Central memory CD8-positive, alpha-beta T cell (primary cell): ENCODE measurements at regions not wholly inside any gene's neighbourhood (a gene's known extent, or its start where the extent isn't known, plus 50 kb on each side); places are given as distances from the start of the nearest gene placed in this dataset.

Experiments
- ATAC-seq: fragments of 150-1000 bp; cut with Tn5 transposase; replicated peaks from 2 replicates; pipeline ENCODE4 v1.10.0; 2022; ENCODE audit warnings: mild to moderate bottlenecking, moderate FRiP score, moderate number of reproducible peaks; ENCODE audit not compliant: poor library complexity, severe bottlenecking; ENCODE audit errors: extremely low read depth
- DNase-seq, 2 donors: peaks; one replicate each; pipeline ENCODE4 v3.0.0; 2021; ENCODE audit warnings: low spot score in 2 of 2
- H3K27ac Mint-ChIP-seq: one replicate; pipeline ENCODE4 v1.8.0; 2022; ENCODE audit warnings: low read depth, mild to moderate bottlenecking, moderate library complexity, mixed read lengths
- H3K27me3 Mint-ChIP-seq: one replicate; pipeline ENCODE4 v1.8.0; 2022; ENCODE audit warnings: mixed read lengths
- H3K36me3 Mint-ChIP-seq: one replicate; pipeline ENCODE4 v1.8.0; 2022; ENCODE audit warnings: mild to moderate bottlenecking, moderate library complexity, mixed read lengths; ENCODE audit not compliant: insufficient read depth
- H3K4me1 Mint-ChIP-seq: one replicate; pipeline ENCODE4 v1.8.0; 2022; ENCODE audit warnings: mixed read lengths
- H3K4me3 Mint-ChIP-seq: one replicate; pipeline ENCODE4 v1.8.0; 2022; ENCODE audit warnings: mild to moderate bottlenecking, moderate library complexity, mixed read lengths
- H3K9me3 Mint-ChIP-seq: one replicate; pipeline ENCODE4 v1.8.0; 2022; ENCODE audit warnings: mixed read lengths

- Mint-ChIP-seq H3K27ac (no peak overlapping the region), H3K4me3 (no peak overlapping the region), H3K36me3 (no peaks in the 10 kb centered on the region), H3K27me3 (no peaks in the 10 kb centered on the region), H3K9me3 (peaks cover 12% of the 10 kb centered on the region), H3K4me1 (no peaks in the 10 kb centered on the region)
- no peak for ATAC-seq
- no peak for DNase-seq
These were observed 714.1 kb downstream of the FAT4 start for GRCh38 chr4:126028876-126029275.

GRCh38 chr4:126037231-126037630, 722.5 kb downstream of the FAT4 start:
- peaks cover 7% of the 10 kb centered on the region for H3K9me3 Mint-ChIP-seq
- no peaks in the 10 kb centered on the region for H3K36me3 Mint-ChIP-seq
- H3K4me3 Mint-ChIP-seq, result no peak overlapping the region
- DNase-seq, result no peak
- H3K27me3 Mint-ChIP-seq, result no peaks in the 10 kb centered on the region
- no peak overlapping the region for H3K27ac Mint-ChIP-seq
- no peak for ATAC-seq
- no peaks in the 10 kb centered on the region for H3K4me1 Mint-ChIP-seq

GRCh38 chr4:126038502-126039144, 723.9 kb downstream of the FAT4 start:
- DNase-seq (no peak), ATAC-seq (no peak)
- Mint-ChIP-seq H3K9me3 (peaks cover 12% of the 10 kb centered on the region), H3K27ac (no peak overlapping the region), H3K27me3 (no peaks in the 10 kb centered on the region), H3K4me1 (no peaks in the 10 kb centered on the region), H3K36me3 (no peaks in the 10 kb centered on the region), H3K4me3 (no peak overlapping the region)

- Mint-ChIP-seq H3K4me1 (no peaks in the 10 kb centered on the region), H3K27ac (no peak overlapping the region), H3K9me3 (peaks cover 16% of the 10 kb centered on the region), H3K36me3 (no peaks in the 10 kb centered on the region), H3K27me3 (no peaks in the 10 kb centered on the region), H3K4me3 (no peak overlapping the region)
- ATAC-seq (no peak), DNase-seq (no peak)
These were observed 731.4 kb downstream of the FAT4 start for GRCh38 chr4:126046081-126046614.

- H3K27me3 Mint-ChIP-seq, result no peaks in the 10 kb centered on the region
- H3K36me3 Mint-ChIP-seq, result no peaks in the 10 kb centered on the region
- peaks cover 18% of the 10 kb centered on the region for H3K9me3 Mint-ChIP-seq
- H3K4me3 Mint-ChIP-seq, result no peak overlapping the region
- DNase-seq (no peak), ATAC-seq (no peak)
- H3K27ac Mint-ChIP-seq, result no peak overlapping the region
- no peaks in the 10 kb centered on the region for H3K4me1 Mint-ChIP-seq
These were observed 732.4 kb downstream of the FAT4 start for GRCh38 chr4:126047114-126047513.

- H3K9me3 Mint-ChIP-seq, result peaks cover 17% of the 10 kb centered on the region
- H3K4me1 Mint-ChIP-seq, result no peaks in the 10 kb centered on the region
These were observed 737.1 kb downstream of the FAT4 start for GRCh38 chr4:126051689-126052424.

GRCh38 chr4:126056116-126056650, 741.4 kb downstream of the FAT4 start:
- Mint-ChIP-seq H3K27ac (no peak overlapping the region), H3K4me1 (no peaks in the 10 kb centered on the region)
- no peak for ATAC-seq

More at GRCh38 chr4:126051689-126052424, 737.1 kb downstream of the FAT4 start:
- DNase-seq (no peak), ATAC-seq (no peak)
- Mint-ChIP-seq H3K27ac (no peak overlapping the region), H3K4me3 (no peak overlapping the region), H3K36me3 (no peaks in the 10 kb centered on the region), H3K27me3 (no peaks in the 10 kb centered on the region)

GRCh38 chr4:126057371-126057770, 742.6 kb downstream of the FAT4 start:
- ATAC-seq, result no peak
- Mint-ChIP-seq H3K27ac (no peak overlapping the region), H3K27me3 (no peaks in the 10 kb centered on the region), H3K9me3 (peaks cover 12% of the 10 kb centered on the region), H3K36me3 (no peaks in the 10 kb centered on the region), H3K4me3 (no peak overlapping the region), H3K4me1 (no peaks in the 10 kb centered on the region)
- DNase-seq, result no peak

More at GRCh38 chr4:126056116-126056650, 741.4 kb downstream of the FAT4 start:
- no peaks in the 10 kb centered on the region for H3K27me3 Mint-ChIP-seq
- peaks cover 14% of the 10 kb centered on the region for H3K9me3 Mint-ChIP-seq
- no peaks in the 10 kb centered on the region for H3K36me3 Mint-ChIP-seq
- no peak for DNase-seq
- H3K4me3 Mint-ChIP-seq, result no peak overlapping the region

- Mint-ChIP-seq H3K9me3 (peaks cover 17% of the 10 kb centered on the region), H3K36me3 (no peaks in the 10 kb centered on the region), H3K27ac (no peak overlapping the region), H3K4me3 (no peak overlapping the region), H3K27me3 (no peaks in the 10 kb centered on the region), H3K4me1 (no peaks in the 10 kb centered on the region)
- ATAC-seq (no peak), DNase-seq (no peak)
These were observed 743.8 kb downstream of the FAT4 start for GRCh38 chr4:126058596-126058995.

- DNase-seq (no peak), ATAC-seq (no peak)
- Mint-ChIP-seq H3K4me1 (no peaks in the 10 kb centered on the region), H3K9me3 (peaks cover 12% of the 10 kb centered on the region), H3K27ac (no peak overlapping the region), H3K4me3 (no peak overlapping the region), H3K27me3 (no peaks in the 10 kb centered on the region), H3K36me3 (no peaks in the 10 kb centered on the region)
These were observed 746.9 kb downstream of the FAT4 start for GRCh38 chr4:126061655-126062054.

- ATAC-seq (no peak), DNase-seq (no peak)
- no peaks in the 10 kb centered on the region for H3K27me3 Mint-ChIP-seq
- no peaks in the 10 kb centered on the region for H3K36me3 Mint-ChIP-seq
- H3K27ac Mint-ChIP-seq, result no peak overlapping the region
- peaks cover 12% of the 10 kb centered on the region for H3K9me3 Mint-ChIP-seq
- no peaks in the 10 kb centered on the region for H3K4me1 Mint-ChIP-seq
- no peak overlapping the region for H3K4me3 Mint-ChIP-seq
These were observed 750.3 kb downstream of the FAT4 start for GRCh38 chr4:126065016-126065415.

- H3K4me3 Mint-ChIP-seq, result no peak overlapping the region
- H3K27me3 Mint-ChIP-seq, result no peaks in the 10 kb centered on the region
- H3K9me3 Mint-ChIP-seq, result peaks cover 6% of the 10 kb centered on the region
- H3K36me3 Mint-ChIP-seq, result no peaks in the 10 kb centered on the region
- ATAC-seq, result no peak
- no peaks in the 10 kb centered on the region for H3K4me1 Mint-ChIP-seq
- DNase-seq, result no peak
- no peak overlapping the region for H3K27ac Mint-ChIP-seq
These were observed 756.9 kb downstream of the FAT4 start for GRCh38 chr4:126071346-126072333.
